H1 (cell line): ENCODE measurements at regions not wholly inside any gene's neighbourhood (a gene's known extent, or its start where the extent isn't known, plus 50 kb on each side); places are given as distances from the start of the nearest gene placed in this dataset.

Experiments used
- EP300 ChIP-seq, 2 experiments: IDR thresholded peaks; 1 replicate in 1 of 2; 2 replicates in 1 of 2; pipeline ENCODE4 v1.6.1; 2011 to 2012; ENCODE audit warnings: low read depth in 2 of 2, low read length in 2 of 2, mild to moderate bottlenecking in 2 of 2, borderline replicate concordance in 1 of 2, inconsistent platforms in 1 of 2, moderate library complexity in 1 of 2
- RBBP5 ChIP-seq: IDR thresholded peaks from 2 replicates; pipeline ENCODE4 v1.7.1; 2012; ENCODE audit warnings: low read depth, mild to moderate bottlenecking, inconsistent platforms, low read length, moderate library complexity, borderline replicate concordance
- SP1 ChIP-seq: IDR thresholded peaks from 2 replicates; pipeline ENCODE4 v1.6.1; 2011; ENCODE audit warnings: low read depth, low read length

DNA sequence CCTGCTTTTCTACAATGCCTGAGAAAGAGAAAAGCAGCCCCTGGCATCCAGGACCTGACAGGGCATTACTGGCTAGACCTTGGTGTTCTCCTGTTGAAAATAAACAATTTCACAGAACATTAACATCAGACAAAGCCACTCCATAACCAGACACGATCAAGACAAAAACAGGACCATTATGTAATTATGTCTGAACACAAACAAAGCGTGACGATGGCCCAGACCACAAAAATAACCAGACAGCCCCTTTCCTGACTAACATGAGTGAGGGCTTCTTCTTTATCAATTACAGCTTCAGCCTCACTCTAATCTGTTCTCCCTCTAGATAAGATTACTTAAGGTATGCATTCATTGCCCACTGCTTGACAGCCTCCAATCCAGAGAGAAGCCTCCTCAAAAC, 172.7 kb upstream of the LMCD1 start (continued):
- TF ChIP-seq RBBP5 (no peak), SP1 (no peak), EP300 (IDR thresholded peaks at IDR 0.05; ENCODE audit: borderline replicate concordance in 1 of 2, low read depth in 2 of 2, low read length in 2 of 2) (no peak)
